OCI-LY7 (cell line): ENCODE measurements at regions not wholly inside any gene's neighbourhood (a gene's known extent, or its start where the extent isn't known, plus 50 kb on each side); places are given as distances from the start of the nearest gene placed in this dataset.

Experiments
- BruUV-seq: library from RNA; stranded (reverse); fragments of 400-500 nt; replicated peaks from 2 replicates; lab custom pipeline; 2021; lab: Mats Ljungman, UMichigan
- CTCF ChIA-PET: fragments of 300-600 bp; sonication (Branson Sonifier 250); formaldehyde crosslinking; loops from one replicate; lab custom pipeline; 2022; ENCODE audit warnings: antibody characterized with exemption; ENCODE audit not compliant: unreplicated experiment; lab: Charles Lee
- POLR2A ChIA-PET: fragments of 300-600 bp; sonication (Branson Sonifier 250); formaldehyde crosslinking; loops from one replicate; lab custom pipeline; 2022; ENCODE audit warnings: antibody characterized with exemption; lab: Charles Lee
- DNase-seq: peaks from one replicate; pipeline ENCODE4 v3.0.0-alpha.2; 2015; ENCODE audit warnings: low spot score
- H2AFZ ChIP-seq: fragments of 200-600 bp; sonication (generic), shearing (Covaris generic); 2 replicates; pipeline ENCODE4 v1.6.1; 2014; ENCODE audit warnings: mild to moderate bottlenecking, antibody characterized with exemption, low read length, moderate library complexity
- H3K27ac ChIP-seq: fragments of 200-600 bp; sonication (generic); 2 replicates; pipeline ENCODE4 v1.5.1; 2014; ENCODE audit warnings: mixed run types, low read depth, mild to moderate bottlenecking, moderate library complexity, low read length, inconsistent platforms; ENCODE audit not compliant: poor library complexity, severe bottlenecking
- H3K36me3 ChIP-seq: fragments of 200-600 bp; sonication (generic); 2 replicates; pipeline ENCODE4 v1.6.1; 2014; ENCODE audit warnings: mild to moderate bottlenecking, antibody characterized with exemption, low read length, moderate library complexity, mixed read lengths; ENCODE audit not compliant: insufficient read depth
- H3K4me1 ChIP-seq: fragments of 200-600 bp; sonication (generic); 2 replicates; pipeline ENCODE4 v1.5.1; 2014; ENCODE audit warnings: mild to moderate bottlenecking, low read length; ENCODE audit not compliant: insufficient read depth, poor library complexity, severe bottlenecking
- H3K4me2 ChIP-seq: fragments of 200-600 bp; sonication (generic); 2 replicates; pipeline ENCODE4 v1.6.1; 2014; ENCODE audit warnings: mild to moderate bottlenecking, low read length
- H3K4me3 ChIP-seq: fragments of 200-600 bp; sonication (generic); 2 replicates; pipeline ENCODE4 v1.5.1; 2014; ENCODE audit warnings: mild to moderate bottlenecking, low read depth, low read length; ENCODE audit not compliant: poor library complexity, severe bottlenecking
- H3K79me2 ChIP-seq: fragments of 200-600 bp; sonication (generic); 2 replicates; pipeline ENCODE4 v1.6.1; 2016; ENCODE audit warnings: low read depth, mild to moderate bottlenecking, low read length, moderate library complexity, mixed read lengths; ENCODE audit not compliant: insufficient read depth
- H3K9me2 ChIP-seq: fragments of 200-600 bp; sonication (generic); 2 replicates; pipeline ENCODE4 v1.6.1; 2016; ENCODE audit warnings: mild to moderate bottlenecking, low read length, mixed read lengths; ENCODE audit not compliant: insufficient read depth
- H3K9me3 ChIP-seq: fragments of 200-600 bp; sonication (generic); 2 replicates; pipeline ENCODE4 v1.6.1; 2014; ENCODE audit warnings: mild to moderate bottlenecking, mixed run types, low read length, mixed read lengths
- H4K20me1 ChIP-seq: fragments of 200-600 bp; sonication (generic); 2 replicates; pipeline ENCODE4 v1.6.1; 2014; ENCODE audit warnings: mild to moderate bottlenecking, antibody characterized with exemption, low read length, moderate library complexity, mixed read lengths; ENCODE audit not compliant: insufficient read depth
- CTCF ChIP-seq: fragments of 200-600 bp; sonication (generic); conservative IDR thresholded peaks from 2 replicates; pipeline ENCODE4 v1.5.1; 2014; ENCODE audit warnings: mild to moderate bottlenecking, antibody characterized with exemption, low read length, moderate library complexity, mixed read lengths
- EZH2phosphoT487 ChIP-seq: fragments of 200-600 bp; sonication (generic); IDR thresholded peaks from 2 replicates; pipeline ENCODE4 v1.6.1; 2018; ENCODE audit warnings: low read depth, borderline replicate concordance, mild to moderate bottlenecking, mixed run types, antibody characterized with exemption, low read length, moderate library complexity, mixed read lengths
- intact Hi-C: fragments of 100-400 bp; cut with micrococcal nuclease; formaldehyde crosslinking; loops from one replicate; pipeline ENCODE4 v1.10.0; 2022; ENCODE audit not compliant: unreplicated experiment

- Histone ChIP-seq H3K4me2 (no peak overlapping the region), H3K9me2 (no peaks in the 10 kb centered on the region), H3K9me3 (no peaks in the 10 kb centered on the region), H2AFZ (no peak overlapping the region), H3K27ac (no peak overlapping the region), H3K79me2 (no peaks in the 10 kb centered on the region), H3K36me3 (no peaks in the 10 kb centered on the region), H3K4me1 (no peaks in the 10 kb centered on the region), H4K20me1 (no peaks in the 10 kb centered on the region), H3K4me3 (no peak overlapping the region)
- no peak for DNase-seq
- BruUV-seq, result no TSS peak
- CTCF ChIA-PET, result no interaction called here
- intact Hi-C loops, result no loop called here
- TF ChIP-seq CTCF (no peak), EZH2phosphoT487 (no peak)
- POLR2A ChIA-PET, result no interaction called here
Observed at GRCh38 chr2:16129716-16130540, 189.6 kb downstream of the MYCN start.

- H3K36me3 ChIP-seq, result no peaks in the 10 kb centered on the region
- no peaks in the 10 kb centered on the region for H3K4me1 ChIP-seq
- H4K20me1 ChIP-seq, result no peaks in the 10 kb centered on the region
- no peak for DNase-seq
- no peaks in the 10 kb centered on the region for H3K79me2 ChIP-seq
- H3K27ac ChIP-seq, result no peak overlapping the region
- no peak overlapping the region for H3K4me3 ChIP-seq
- BruUV-seq, result no TSS peak
- intact Hi-C loops, result no loop called here
- H3K9me3 ChIP-seq, result no peaks in the 10 kb centered on the region
- H2AFZ ChIP-seq, result no peak overlapping the region
- ChIA-PET POLR2A (no interaction called here), CTCF (no interaction called here)
- H3K9me2 ChIP-seq, result no peaks in the 10 kb centered on the region
- no peak for TF ChIP-seq CTCF
- TF ChIP-seq EZH2phosphoT487, result no peak
- H3K4me2 ChIP-seq, result no peak overlapping the region
Observed at GRCh38 chr2:16128746-16129610, 188.6 kb downstream of the MYCN start.
